Peyer's patch (tissue), 4 donors: ENCODE measurements at regions not wholly inside any gene's neighbourhood (a gene's known extent, or its start where the extent isn't known, plus 50 kb on each side); places are given as distances from the start of the nearest gene placed in this dataset.

ENCODE experiments used
- DNase-seq, 3 donors: peaks; one replicate each; pipeline ENCODE4 v3.0.0-alpha.2; 2017 to 2019
- H3K27ac ChIP-seq, 4 donors: fragments of 200-600 bp; sonication (generic); one replicate each; pipeline ENCODE4 v1.5.1; 2016 to 2019
- H3K27me3 ChIP-seq, 2 donors: fragments of 200-600 bp; sonication (generic); one replicate each; pipeline ENCODE4 v1.5.1; 2019
- H3K36me3 ChIP-seq, 3 donors: fragments of 200-600 bp; sonication (generic); one replicate each; pipeline ENCODE4 v1.5.1; 2016 to 2019
- H3K4me1 ChIP-seq, 4 donors: fragments of 200-600 bp; sonication (generic); one replicate each; pipeline ENCODE4 v1.5.1; 2016 to 2019
- H3K4me3 ChIP-seq, 4 donors: fragments of 200-600 bp; sonication (generic); 1 replicate in 3 of 4; 2 replicates in 1 of 4; pipeline ENCODE4 v1.5.1; 2016 to 2019; ENCODE audit warnings: mild to moderate bottlenecking in 1 of 4
- H3K9me3 ChIP-seq, 4 donors: fragments of 200-600 bp; sonication (generic); one replicate each; pipeline ENCODE4 v1.5.1; 2016 to 2019; ENCODE audit warnings: mild to moderate bottlenecking in 1 of 4
- CTCF ChIP-seq, 6 experiments: fragments of 450-650 bp in 4 of 6; fragments of 200-600 bp in 2 of 6; sonication (generic) in 1 of 6; IDR thresholded peaks; one replicate each; pipeline ENCODE4 v1.5.1; 2017 to 2019; ENCODE audit warnings: antibody characterized with exemption in 6 of 6, mild to moderate bottlenecking in 3 of 6, moderate library complexity in 1 of 6
- POLR2A ChIP-seq, 2 donors: fragments of 450-650 bp; IDR thresholded peaks; one replicate each; pipeline ENCODE4 v1.5.1; 2017; ENCODE audit warnings: antibody characterized with exemption in 2 of 2, mild to moderate bottlenecking in 2 of 2, moderate library complexity in 2 of 2

- no peaks in the 10 kb centered on the region for H3K36me3 ChIP-seq
- no peak overlapping the region for H3K27ac ChIP-seq
- no peaks in the 10 kb centered on the region for H3K9me3 ChIP-seq
- H3K4me3 ChIP-seq = no peak overlapping the region
- H3K4me1 ChIP-seq = no peaks in the 10 kb centered on the region
- DNase-seq = no peak
- H3K27me3 ChIP-seq = no peaks in the 10 kb centered on the region
- no peak for TF ChIP-seq POLR2A (IDR thresholded peaks at IDR 0.05)
- no peak for TF ChIP-seq CTCF (IDR thresholded peaks at IDR 0.05)
Observed at GRCh38 chr18:28875059-28875458, 698.1 kb upstream of the CDH2 start.

- no peak overlapping the region for H3K4me3 ChIP-seq
- no peak for DNase-seq
- H3K4me1 ChIP-seq = no peaks in the 10 kb centered on the region
- H3K27me3 ChIP-seq = no peaks in the 10 kb centered on the region
- no peak for TF ChIP-seq POLR2A (IDR thresholded peaks at IDR 0.05)
- H3K36me3 ChIP-seq = no peaks in the 10 kb centered on the region
- H3K27ac ChIP-seq = no peak overlapping the region
- H3K9me3 ChIP-seq = no peaks in the 10 kb centered on the region
Observed at GRCh38 chr18:28863396-28863795, 686.5 kb upstream of the CDH2 start.

- H3K27me3 ChIP-seq = no peaks in the 10 kb centered on the region
- no peaks in the 10 kb centered on the region for H3K9me3 ChIP-seq
- H3K36me3 ChIP-seq = no peaks in the 10 kb centered on the region
- H3K27ac ChIP-seq = no peak overlapping the region
- DNase-seq = no peak
- no peak overlapping the region for H3K4me3 ChIP-seq
- TF ChIP-seq CTCF (IDR thresholded peaks at IDR 0.05) (no peak), POLR2A (IDR thresholded peaks at IDR 0.05) (no peak)
- no peaks in the 10 kb centered on the region for H3K4me1 ChIP-seq
Observed at GRCh38 chr18:28858248-28858647, 681.3 kb upstream of the CDH2 start.

GRCh38 chr18:28855989-28856388, 679.1 kb upstream of the CDH2 start:
- Histone ChIP-seq H3K9me3 (no peaks in the 10 kb centered on the region), H3K4me3 (no peak overlapping the region), H3K36me3 (no peaks in the 10 kb centered on the region), H3K27ac (no peak overlapping the region), H3K4me1 (no peaks in the 10 kb centered on the region), H3K27me3 (no peaks in the 10 kb centered on the region)
- no peak for DNase-seq
- TF ChIP-seq POLR2A (IDR thresholded peaks at IDR 0.05) (no peak), CTCF (IDR thresholded peaks at IDR 0.05) (no peak)

GRCh38 chr18:28855524-28855923, 678.6 kb upstream of the CDH2 start:
- TF ChIP-seq POLR2A (IDR thresholded peaks at IDR 0.05) (no peak), CTCF (IDR thresholded peaks at IDR 0.05) (no peak)

GRCh38 chr18:28854964-28855363, 678.0 kb upstream of the CDH2 start:
- H3K27me3 ChIP-seq = no peaks in the 10 kb centered on the region
- no peaks in the 10 kb centered on the region for H3K9me3 ChIP-seq
- H3K36me3 ChIP-seq = no peaks in the 10 kb centered on the region
- DNase-seq = no peak
- no peak overlapping the region for H3K27ac ChIP-seq
- no peaks in the 10 kb centered on the region for H3K4me1 ChIP-seq
- TF ChIP-seq POLR2A (IDR thresholded peaks at IDR 0.05) = no peak
- no peak for TF ChIP-seq CTCF (IDR thresholded peaks at IDR 0.05)
- no peak overlapping the region for H3K4me3 ChIP-seq

More at GRCh38 chr18:28855524-28855923, 678.6 kb upstream of the CDH2 start:
- Histone ChIP-seq H3K9me3 (no peaks in the 10 kb centered on the region), H3K4me3 (no peak overlapping the region), H3K27me3 (no peaks in the 10 kb centered on the region), H3K36me3 (no peaks in the 10 kb centered on the region), H3K4me1 (no peaks in the 10 kb centered on the region), H3K27ac (no peak overlapping the region)
- no peak for DNase-seq
